ENCODE measurements at regions not wholly inside any gene's neighbourhood (a gene's known extent, or its start where the extent isn't known, plus 50 kb on each side); places are given as distances from the start of the nearest gene placed in this dataset.

DNA sequence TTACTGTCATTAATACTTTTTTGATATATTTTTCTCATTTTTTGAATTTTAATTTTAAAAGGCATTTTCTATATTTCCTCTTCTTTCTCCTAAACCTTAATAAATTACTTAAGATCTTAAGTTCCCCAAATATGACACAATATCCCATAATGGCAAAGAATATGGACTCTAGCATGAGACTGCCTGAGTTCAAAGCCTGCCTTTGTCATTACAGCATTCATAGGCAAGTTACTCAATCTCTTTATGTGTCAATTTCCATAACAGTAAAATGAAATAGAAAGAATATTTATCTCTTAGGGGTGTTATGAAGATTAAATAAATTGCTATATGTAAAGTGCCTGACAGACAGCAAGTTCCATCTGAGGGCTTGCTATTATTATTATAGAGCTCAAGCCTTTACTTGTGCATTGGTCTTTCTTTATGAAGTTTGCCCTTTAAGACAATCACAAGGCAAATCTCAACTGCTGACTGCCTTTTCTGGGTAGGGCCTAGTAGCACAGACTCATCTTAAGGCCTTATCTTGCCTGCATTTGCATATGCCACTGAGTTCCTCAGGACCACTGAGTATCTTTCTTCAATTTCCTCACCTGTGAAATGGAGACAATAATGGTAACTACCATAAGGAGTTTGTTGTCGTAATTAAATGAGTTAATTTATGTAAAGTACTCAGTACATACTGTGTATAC is 231.0 kb downstream of the NRIP1 start:
- no peak for TF ChIP-seq CTCF (IDR thresholded peaks at IDR 0.05; ENCODE audit: unreplicated experiment)
- Mint-ChIP-seq H3K4me3 (ENCODE audit: low read depth) (no peak overlapping the region), H3K9me3 (ENCODE audit: low read depth) (no peaks in the 10 kb centered on the region), H3K27ac (no peak overlapping the region), H3K36me3 (ENCODE audit: insufficient read depth) (no peaks in the 10 kb centered on the region), H3K27me3 (no peaks in the 10 kb centered on the region), H3K4me1 (ENCODE audit: low read depth) (no peaks in the 10 kb centered on the region)
- DNase-seq (ENCODE audit: low spot score, unreplicated experiment) = no peak

GRCh38 chr21:14833241-14833640 is 231.6 kb downstream of the NRIP1 start:
- Mint-ChIP-seq H3K36me3 (ENCODE audit: insufficient read depth) (no peaks in the 10 kb centered on the region), H3K4me1 (ENCODE audit: low read depth) (no peaks in the 10 kb centered on the region), H3K27ac (no peak overlapping the region), H3K27me3 (no peaks in the 10 kb centered on the region), H3K9me3 (ENCODE audit: low read depth) (no peaks in the 10 kb centered on the region), H3K4me3 (ENCODE audit: low read depth) (no peak overlapping the region)
- no peak for TF ChIP-seq CTCF (IDR thresholded peaks at IDR 0.05; ENCODE audit: unreplicated experiment)
- no peak for DNase-seq (ENCODE audit: low spot score, unreplicated experiment)

- no peaks in the 10 kb centered on the region for H3K9me3 Mint-ChIP-seq (ENCODE audit: low read depth)
- H3K36me3 Mint-ChIP-seq (ENCODE audit: insufficient read depth) = no peaks in the 10 kb centered on the region
- H3K27ac Mint-ChIP-seq = no peak overlapping the region
- no peak overlapping the region for H3K4me3 Mint-ChIP-seq (ENCODE audit: low read depth)
- TF ChIP-seq CTCF (IDR thresholded peaks at IDR 0.05; ENCODE audit: unreplicated experiment) = no peak
- no peaks in the 10 kb centered on the region for H3K4me1 Mint-ChIP-seq (ENCODE audit: low read depth)
- DNase-seq (ENCODE audit: low spot score, unreplicated experiment) = no peak
- H3K27me3 Mint-ChIP-seq = no peaks in the 10 kb centered on the region
Observed at GRCh38 chr21:14830307-14830706, 234.5 kb downstream of the NRIP1 start.

DNA sequence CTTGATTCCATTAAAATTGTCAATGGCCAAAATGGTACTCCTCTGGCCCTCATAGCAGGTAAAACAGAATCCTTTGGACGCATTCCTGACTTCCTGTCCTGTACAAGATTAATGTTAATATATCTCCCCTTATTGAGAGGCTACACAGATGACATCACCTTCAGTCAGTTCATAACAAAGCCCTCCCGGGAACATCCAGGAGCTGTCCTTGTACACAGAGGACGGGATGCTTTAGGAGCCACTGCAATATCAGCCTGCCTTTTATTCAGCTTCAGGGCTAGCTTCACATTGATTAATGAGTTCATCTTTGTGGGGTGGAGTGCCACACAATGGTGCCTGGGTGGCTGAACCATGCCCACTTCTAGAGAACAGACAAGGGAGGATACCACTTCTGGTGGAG is 235.1 kb downstream of the NRIP1 start:
- Mint-ChIP-seq H3K4me1 (ENCODE audit: low read depth) (no peaks in the 10 kb centered on the region), H3K27me3 (no peaks in the 10 kb centered on the region), H3K27ac (no peak overlapping the region), H3K36me3 (ENCODE audit: insufficient read depth) (no peaks in the 10 kb centered on the region), H3K4me3 (ENCODE audit: low read depth) (no peak overlapping the region), H3K9me3 (ENCODE audit: low read depth) (no peaks in the 10 kb centered on the region)
- no peak for TF ChIP-seq CTCF (IDR thresholded peaks at IDR 0.05; ENCODE audit: unreplicated experiment)
- DNase-seq (ENCODE audit: low spot score, unreplicated experiment) = no peak

- TF ChIP-seq CTCF (IDR thresholded peaks at IDR 0.05; ENCODE audit: unreplicated experiment) = no peak
- no peaks in the 10 kb centered on the region for H3K4me1 Mint-ChIP-seq (ENCODE audit: low read depth)
- H3K4me3 Mint-ChIP-seq (ENCODE audit: low read depth) = no peak overlapping the region
- H3K27me3 Mint-ChIP-seq = no peaks in the 10 kb centered on the region
- no peak overlapping the region for H3K27ac Mint-ChIP-seq
- H3K36me3 Mint-ChIP-seq (ENCODE audit: insufficient read depth) = no peaks in the 10 kb centered on the region
- H3K9me3 Mint-ChIP-seq (ENCODE audit: low read depth) = no peaks in the 10 kb centered on the region
- no peak for DNase-seq (ENCODE audit: low spot score, unreplicated experiment)
Observed at GRCh38 chr21:14827468-14827867, 237.3 kb downstream of the NRIP1 start.
